Tongue (tissue), 1 donor: ENCODE measurements at regions not wholly inside any gene's neighbourhood (a gene's known extent, or its start where the extent isn't known, plus 50 kb on each side); places are given as distances from the start of the nearest gene placed in this dataset.
A peak's percentile ranks its signal among the peaks of the same experiment; 100 is the strongest.
"Not testable (repeated sequence)": the region's sequence is repeated elsewhere in the genome, so short reads cannot be mapped to it uniquely, and the experiment has no call there.

Experiments
- DNase-seq: peaks from one replicate; pipeline ENCODE4 v3.0.0-alpha.2; 2015

DNA sequence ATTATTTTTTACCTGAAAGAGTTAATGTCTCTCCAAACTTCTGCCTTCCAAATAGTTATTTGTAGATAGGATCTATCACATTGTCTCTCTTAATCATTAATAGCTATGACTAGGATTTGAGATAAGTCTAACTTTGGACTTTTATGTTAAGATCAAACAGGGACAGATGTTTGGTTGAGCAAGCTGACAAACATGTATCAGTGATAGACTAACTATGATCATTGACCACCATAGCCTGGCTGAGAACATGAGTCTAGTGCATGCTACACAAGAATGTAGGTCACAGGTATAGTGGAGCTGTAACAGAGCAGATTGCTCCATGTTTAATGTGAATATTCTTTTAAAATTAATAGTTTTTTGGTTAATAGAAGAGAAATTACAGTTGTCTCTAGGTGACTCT lies 52.0 kb downstream of the SYT15B start:
- DNase-seq = not testable (repeated sequence)

DNA sequence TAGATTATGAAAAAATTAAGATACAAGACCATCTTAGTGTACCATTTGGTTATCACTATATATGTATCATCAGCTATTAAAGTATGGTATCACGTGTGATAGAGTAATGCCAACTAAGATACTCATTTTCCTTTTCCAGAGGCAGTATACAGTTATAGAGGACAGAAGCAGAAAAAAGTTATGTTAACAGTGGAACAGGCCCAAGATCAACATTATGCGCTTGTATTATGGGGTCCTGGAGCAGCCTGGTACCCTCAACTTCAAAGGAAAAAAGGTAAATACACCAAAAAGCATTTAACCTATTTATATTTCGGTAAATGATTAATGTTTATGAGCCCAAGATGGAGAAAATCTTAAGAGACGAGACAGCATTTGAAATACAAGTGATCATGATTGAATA lies 52.9 kb downstream of the SYT15B start:
- not testable (repeated sequence) for DNase-seq

DNA sequence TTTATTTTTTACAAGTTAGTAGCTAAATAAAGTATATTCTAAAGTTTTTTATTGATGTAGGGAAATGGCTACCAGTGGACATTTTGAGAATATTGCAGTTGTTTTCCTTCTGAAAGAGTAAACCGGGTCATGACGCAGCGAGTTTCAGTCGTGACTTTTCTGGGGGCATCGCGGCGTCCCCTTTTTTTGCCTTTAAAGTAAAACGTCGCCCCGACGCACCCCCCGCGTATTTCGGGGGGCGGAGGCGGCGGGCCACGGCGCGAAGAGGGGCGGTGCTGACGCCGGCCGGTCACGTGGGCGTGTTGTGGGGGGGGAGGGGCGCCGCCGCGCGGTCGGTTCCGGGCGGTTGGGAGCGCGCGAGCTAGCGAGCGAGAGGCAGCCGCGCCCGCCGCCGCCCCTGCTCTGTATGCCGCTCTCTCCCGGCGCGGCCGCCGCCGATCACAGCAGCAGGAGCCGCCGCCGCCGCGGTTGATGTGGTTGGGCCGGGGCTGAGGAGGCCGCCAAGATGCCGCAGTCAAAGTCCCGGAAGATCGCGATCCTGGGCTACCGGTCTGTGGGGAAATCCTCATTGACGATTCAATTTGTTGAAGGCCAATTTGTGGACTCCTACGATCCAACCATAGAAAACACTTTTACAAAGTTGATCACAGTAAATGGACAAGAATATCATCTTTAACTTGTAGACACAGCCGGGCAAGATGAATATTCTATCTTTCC lies 57.5 kb downstream of the SYT15B start:
- peak; percentile 19 for DNase-seq

DNA sequence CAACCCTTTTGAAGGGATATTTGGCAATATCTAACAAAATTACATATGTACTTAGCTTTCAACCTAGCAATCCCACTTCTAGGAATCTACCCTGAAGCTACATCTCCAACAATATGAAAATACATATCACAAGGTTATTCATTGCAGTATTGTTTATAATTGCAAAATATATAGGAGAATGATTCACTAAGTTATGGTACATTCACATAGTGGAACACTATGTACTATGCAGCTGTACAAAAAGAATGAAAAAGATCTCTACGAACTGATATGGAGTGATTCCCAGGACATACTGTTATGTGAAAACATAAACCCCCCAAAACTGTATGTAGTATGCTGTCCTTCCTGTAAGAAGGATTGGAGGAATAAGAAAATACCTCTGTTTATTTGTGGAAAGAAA lies 62.1 kb downstream of the SYT15B start:
- DNase-seq = not testable (repeated sequence)

DNA sequence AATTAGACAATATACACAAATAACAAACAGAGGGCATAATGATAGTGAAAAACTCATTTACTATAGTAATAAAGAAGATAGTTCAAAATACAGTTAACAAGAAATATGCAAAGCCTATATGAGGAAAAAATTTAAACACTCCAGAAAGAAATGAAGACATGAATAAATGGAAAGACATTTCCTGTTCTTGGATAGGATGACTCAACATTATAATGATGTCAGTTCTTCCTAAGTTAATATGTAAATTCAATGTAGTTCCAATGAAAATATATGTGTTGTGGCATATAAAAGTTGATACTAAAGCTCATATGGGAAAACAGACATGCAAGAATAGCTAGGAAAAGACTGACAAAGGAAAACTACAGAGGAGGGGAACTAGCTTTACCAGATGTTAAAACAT lies 63.5 kb downstream of the SYT15B start:
- DNase-seq = not testable (repeated sequence)

DNA sequence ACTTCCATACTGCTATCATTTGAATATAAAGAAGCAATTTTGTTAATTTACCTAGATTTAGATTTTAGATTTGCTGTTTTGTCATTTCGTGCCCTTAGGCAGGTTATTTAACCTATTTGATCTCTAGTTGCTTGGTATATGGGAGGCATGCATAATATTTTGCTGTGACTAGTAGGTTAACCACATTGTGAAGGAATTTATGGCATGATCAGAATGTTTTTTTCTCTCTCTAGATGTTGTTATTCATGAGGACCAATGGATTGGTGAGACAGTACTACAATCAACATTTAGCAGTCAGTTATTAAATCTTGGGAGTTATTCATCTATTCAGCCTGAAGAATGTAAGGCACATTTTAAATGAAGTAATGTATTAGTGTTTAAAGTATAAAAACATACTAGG lies 67.2 kb downstream of the SYT15B start:
- DNase-seq = not testable (repeated sequence)

DNA sequence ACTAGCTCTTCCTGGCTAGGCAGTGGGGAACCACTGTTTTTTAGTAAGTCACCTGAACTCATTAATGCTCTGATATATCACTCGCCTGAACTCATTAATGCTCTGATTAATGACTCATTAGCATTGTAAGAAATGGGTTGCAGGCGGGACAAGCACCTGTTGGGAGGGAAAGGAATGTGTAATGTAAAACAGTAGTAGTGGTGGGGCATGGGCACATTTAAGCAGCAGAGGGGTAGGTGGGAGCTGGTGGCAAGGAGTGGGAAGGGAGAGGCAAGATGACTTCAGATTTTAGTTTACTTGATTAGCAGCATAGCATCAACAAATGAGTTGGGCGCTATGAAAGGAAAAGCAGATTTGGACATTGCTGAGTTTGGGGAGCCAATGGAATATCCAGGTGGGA lies 68.2 kb downstream of the SYT15B start:
- DNase-seq = not testable (repeated sequence)

DNA sequence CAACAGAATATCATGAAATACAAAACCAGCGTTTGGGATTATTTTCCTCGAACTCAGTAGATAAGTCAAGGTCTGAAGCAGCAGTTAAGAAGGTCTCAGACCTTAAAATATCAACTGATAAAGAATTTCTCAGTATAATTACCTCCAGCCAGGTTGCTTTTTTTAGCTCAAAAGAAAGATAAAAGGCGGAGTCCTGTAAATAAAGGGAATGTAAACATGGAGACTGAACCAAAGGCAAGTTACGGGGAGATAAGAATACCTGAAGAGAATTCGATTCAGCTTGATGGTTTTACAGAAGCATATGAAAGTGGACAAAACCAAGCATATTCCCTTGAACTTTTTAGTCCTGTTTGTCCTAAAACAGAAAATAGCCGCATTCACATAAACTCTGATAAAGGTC lies 73.1 kb downstream of the SYT15B start:
- not testable (repeated sequence) for DNase-seq

DNA sequence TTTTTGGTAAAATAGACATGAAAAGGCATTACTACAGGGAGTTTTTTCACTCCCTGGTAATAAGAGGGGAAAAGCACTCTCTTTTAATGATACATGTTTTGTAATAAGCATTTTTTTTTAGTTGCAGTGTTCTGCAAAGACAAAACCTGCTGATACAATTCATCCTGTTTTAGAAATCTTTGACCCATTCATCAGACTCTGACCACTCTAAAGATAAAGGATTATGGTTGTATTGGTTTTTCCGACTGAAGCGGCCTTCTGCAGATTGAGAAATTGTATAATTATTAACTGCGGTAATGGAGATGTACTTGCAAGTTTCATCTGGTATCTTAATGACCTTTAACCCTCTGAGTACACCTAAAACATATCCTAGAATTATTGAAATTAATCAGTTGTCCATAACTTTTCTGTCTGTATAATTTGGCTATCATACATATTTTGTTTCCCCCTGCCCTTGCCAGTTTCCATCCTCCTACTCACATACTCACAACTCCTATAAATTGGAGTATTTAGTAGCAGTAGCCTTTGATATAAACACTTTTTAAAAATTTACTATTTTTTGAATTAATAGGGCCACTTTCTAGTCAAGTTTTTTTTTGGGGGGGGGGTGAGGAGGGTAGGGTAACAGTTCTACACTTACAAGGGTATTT lies 79.4 kb downstream of the SYT15B start:
- not testable (repeated sequence) for DNase-seq

DNA sequence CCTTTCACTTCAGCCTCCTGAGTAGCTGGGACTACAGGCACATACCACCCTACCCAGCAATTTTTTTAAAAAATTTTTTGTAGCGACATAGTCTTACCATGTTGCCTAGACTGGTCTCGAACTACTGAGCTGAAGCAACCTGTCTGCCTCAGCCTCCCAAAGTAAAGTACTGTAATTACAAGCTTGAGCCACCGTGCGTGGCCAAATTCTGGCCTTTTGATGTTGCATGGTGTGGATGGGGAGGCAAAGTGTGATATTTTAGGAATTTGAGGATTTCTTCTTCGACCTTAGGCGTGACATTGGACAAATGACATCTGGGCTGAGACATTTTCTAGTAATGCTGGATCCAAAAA lies 81.8 kb downstream of the SYT15B start:
- DNase-seq = not testable (repeated sequence)

DNA sequence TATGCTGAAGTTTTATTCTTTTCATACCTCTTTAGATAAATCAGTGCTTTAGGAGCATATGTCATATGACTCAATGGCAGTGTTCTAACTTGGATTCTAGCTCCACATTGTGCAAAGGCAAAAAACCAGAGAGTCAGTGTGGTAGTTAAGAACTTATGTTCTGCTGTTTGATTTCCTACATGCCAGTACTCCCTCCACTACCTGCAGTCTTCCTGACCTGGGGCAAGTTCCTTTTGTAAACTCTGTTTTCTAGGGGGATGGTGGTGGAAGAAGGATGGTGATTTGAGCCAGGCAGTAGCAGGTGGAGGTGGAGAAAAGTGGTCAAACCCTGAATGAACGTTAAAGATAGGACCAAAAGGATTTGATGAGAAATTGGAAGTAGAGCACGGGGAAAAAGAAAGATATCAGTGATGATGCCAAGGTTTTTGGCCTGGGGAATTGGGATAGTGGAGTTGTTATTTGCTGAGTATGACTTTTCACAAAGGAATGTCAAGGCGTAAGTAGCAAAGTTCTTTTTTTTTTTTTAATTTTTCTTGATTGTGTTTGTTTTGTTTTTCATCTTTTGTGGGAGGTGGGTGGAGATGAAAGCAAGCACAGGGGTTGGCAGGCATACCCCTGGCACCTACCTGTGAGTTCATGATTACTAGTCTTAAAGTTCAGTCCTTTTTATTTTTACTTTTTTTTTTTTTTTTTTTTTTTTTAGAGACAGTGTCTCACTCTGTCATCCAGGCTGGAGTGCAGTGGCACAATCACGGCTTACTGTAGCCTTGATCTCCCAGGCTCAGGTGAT lies 82.3 kb downstream of the SYT15B start:
- DNase-seq = not testable (repeated sequence)

DNA sequence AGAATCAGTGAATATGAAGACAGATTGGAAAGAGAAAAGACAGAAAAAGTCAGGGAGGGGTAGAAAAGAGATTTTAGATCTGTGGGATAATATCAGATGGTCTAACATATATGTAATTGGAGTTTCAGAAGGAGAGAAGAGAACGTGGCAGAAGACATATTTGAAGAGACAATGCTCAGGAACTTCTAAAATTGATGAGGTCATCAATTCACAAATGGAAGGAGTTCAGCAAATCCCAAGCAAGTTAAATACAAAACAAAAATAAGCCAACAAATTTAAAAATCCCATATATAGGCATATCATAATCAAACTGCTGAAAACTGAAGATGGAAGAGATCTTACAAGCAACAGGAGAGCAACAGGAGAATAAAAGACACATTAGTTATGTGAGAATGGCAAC lies 87.3 kb downstream of the SYT15B start:
- DNase-seq = not testable (repeated sequence)

DNA sequence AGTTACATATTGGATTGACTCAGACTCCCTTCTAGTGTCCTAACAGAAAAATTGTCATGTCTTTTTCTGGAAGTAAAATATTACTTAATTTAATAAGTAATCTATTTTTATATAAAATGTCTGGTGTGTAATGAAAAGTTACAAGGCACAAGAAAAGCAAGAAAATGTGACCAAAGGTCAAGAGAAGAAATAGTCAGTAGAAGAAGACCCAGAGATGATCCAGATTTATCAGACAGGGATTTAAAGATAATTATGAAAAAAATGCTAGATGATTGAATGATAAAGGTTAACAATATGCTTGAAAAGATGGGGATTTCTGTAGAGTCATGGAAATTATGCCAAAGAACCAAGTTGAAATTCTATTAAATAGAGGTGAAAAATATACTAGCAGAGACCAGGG lies 87.8 kb downstream of the SYT15B start:
- not testable (repeated sequence) for DNase-seq

DNA sequence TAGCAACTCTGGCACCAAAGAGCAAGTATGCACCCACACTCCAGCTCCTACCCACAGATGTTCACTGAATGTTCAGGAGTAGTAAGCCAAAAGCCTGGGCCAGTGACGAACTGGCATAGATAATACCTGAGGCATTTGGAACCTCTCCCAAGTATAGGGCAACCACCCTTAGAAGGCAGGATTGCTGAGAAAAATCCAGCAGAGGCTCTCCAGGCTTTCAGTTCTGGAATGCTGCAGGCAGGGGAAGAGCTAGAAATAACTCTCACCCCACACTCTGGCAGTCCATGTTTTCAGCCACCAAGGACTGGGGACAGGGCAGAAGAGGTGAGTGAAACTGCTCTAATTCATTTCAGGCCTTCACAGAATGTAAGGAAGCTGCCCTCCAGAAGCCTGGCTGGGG lies 90.3 kb downstream of the SYT15B start:
- not testable (repeated sequence) for DNase-seq

DNA sequence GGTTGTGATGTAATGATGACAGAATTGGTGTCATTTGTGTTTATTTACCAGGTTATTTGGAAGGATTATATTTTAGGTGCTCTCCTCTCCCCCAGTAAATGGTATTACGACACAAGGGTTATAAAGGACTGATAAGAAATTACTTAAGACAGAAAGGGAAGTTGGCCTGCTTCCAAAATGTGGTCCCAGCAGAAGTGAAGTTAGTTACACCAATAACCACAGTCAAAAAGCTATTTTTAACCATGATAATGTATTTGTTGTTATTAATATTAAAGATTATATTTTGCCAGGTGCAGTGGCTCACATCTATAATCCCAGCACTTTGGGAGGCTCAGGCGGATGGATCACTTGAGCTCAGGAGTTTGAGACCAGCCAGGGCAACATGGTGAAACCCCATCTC lies 92.5 kb downstream of the SYT15B start:
- not testable (repeated sequence) for DNase-seq

DNA sequence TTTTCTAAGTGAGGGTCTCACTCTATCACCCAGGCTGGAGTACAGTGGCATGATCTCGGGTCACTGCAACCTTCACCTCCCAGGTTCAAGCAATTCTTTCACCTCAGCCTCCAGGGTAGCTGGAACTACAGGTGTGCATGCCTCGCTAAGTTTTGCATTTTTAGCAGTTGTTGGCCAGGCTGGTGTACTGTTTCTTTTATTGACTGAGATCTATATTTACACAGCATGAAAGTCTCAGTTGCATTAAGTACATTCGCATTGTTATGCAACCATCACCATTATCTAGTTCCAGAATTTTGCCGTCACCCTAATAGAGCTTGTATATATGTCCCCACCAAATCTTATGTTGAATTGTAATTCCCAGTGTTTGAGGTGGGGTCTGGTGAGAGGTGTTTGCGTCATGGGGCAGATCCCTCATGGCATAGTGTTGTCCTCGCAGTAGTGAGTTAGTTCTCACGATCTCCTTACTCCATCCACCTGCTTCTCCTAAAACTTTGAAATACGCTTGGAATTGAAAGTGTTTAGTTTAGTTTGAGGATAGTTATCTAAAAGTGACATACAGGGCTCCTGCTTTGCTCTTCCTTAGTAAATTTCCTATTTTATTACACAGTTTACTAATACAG lies 101.3 kb downstream of the SYT15B start:
- DNase-seq = not testable (repeated sequence)

DNA sequence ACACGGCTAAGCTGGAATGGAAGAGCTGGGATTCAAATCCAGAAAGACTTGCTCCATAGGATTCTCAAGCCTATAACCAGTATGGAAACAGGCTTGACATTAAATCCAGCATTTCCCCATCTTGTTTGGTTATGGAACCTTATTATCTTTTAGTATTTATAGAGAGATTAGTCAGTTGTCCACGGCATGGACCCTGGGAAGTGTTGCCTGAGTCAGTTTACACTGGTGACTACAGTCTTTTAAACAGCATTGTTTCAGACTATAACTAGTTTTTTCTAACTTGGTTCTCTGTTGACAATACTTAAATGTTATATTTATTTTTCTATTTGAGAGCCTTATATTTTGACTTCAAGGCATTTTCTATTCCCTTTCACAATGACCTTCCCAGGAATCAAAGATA lies 106.7 kb downstream of the SYT15B start:
- DNase-seq = not testable (repeated sequence)

DNA sequence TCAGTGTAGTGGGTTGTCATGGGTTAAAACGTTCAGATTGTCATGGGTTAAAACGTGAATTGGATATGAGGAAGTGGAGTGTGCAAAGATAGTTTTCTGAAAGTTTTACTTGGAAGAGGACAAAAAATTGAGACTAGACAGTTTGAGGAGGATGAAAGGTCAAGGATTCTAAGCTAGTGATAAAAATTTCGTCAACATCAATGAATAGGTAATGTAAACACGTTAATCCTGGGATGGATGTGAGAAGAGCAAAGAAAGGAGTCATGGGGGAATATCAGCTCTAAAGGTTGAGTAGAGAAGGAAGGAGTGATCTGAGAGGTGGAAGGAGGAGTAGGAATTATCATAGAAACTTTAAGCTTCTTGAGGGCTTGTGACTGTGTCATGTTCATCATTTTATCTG lies 109.2 kb downstream of the SYT15B start:
- not testable (repeated sequence) for DNase-seq

DNA sequence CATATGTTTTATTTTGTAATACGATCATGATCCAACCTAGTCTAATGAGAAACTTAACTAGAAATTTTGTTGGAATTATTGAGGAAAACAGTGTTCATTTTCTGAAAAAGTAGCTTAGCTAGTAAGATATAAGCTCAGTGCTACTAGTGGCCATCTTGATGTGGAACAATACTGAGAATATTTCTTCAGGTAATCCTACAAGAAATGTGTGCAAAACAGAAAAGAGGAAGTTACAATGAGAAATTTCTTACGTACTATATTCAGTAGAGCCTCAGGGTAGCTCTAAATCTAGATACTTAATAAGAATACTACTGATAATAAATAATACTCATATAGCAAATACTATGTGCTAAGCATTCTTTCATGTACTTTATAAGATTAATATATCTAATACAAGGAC lies 114.8 kb downstream of the SYT15B start:
- not testable (repeated sequence) for DNase-seq

DNA sequence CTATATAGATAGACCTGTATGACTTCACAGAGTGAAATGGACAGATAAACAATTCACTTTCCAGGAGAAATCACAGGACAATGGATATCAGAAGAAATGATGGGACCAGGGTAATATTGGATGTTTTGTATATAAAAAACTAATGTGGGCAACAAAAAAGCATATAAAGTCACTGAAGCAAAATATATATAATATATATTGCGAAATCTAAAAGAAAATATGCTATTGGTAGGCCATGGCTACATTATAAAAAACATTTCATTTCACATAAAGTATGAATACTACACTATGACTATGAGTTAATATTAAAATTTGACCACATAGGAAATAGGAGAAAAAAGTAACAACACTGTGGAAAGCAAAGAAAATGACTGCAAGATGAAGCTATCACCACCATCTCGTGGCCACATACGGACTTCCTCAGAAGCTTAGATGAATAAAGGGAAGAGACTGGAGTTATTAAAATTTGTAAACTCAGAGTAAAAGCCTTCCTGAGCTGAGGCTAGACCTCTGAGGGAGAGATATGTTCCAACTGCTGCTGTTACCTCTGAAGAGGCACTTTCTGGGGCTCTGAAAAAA lies 115.8 kb downstream of the SYT15B start:
- not testable (repeated sequence) for DNase-seq

DNA sequence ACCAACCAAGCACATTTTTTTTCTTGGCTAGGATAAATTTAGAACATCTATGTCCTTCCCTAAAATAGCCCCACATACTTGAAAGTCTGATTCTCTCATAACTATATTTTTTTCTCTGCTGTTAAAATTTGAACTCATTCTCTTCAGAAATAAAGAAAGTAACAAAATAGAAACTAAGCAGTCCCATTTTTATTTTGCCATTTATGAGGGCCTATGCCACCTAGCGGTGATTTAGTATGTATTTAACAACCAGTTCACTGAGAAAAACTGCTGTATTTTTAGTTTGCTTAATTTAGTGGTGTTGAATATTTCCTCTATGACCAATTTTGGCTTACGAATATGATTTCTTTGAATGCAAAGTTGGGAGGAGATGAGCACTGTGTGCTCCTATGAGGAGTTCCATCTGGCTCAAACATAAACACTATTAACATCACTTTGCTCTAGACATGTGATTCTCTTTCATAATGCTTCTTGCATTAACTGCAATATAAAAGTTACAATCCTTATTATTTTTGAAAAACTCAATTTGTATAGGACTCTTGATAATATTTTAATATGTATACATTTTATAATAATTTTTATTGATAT lies 116.6 kb downstream of the SYT15B start:
- peak; percentile 66 for DNase-seq

DNA sequence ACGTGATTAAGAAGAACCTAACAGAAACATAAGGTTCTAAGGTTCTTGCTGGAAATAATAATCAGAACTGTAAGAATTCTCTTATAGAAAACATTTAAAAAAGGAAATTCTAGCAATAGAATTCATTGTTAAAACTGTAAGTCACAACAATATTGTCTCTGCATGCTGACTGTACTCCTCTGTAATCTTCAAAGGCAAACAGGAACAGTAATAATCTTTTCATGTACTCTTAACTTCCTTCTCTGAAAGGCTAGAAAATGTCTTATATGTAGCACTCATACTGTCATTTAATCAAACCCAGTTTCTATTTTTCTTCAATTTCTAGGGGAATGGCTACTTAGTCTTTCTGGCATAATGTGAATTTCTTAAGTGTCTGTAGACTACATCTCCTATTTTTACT lies 103.5 kb upstream of the AGAP9 start:
- not testable (repeated sequence) for DNase-seq
